ENCODE measurements at regions not wholly inside any gene's neighbourhood (a gene's known extent, or its start where the extent isn't known, plus 50 kb on each side); places are given as distances from the start of the nearest gene placed in this dataset.

- no peak overlapping the region for H3K4me3 ChIP-seq (ENCODE audit: low read length)
- no peak for TF ChIP-seq CTCF (conservative IDR thresholded peaks at IDR 0.05; ENCODE audit: low read depth, low read length)
- no peak for DNase-seq (ENCODE audit: low read depth)
These were observed 176.5 kb upstream of the SLC24A2 start for GRCh38 chr9:19965336-19965735.

GRCh38 chr9:19947996-19948395 lies 159.2 kb upstream of the SLC24A2 start:
- TF ChIP-seq CTCF (conservative IDR thresholded peaks at IDR 0.05; ENCODE audit: low read depth, low read length) = no peak
- H3K4me3 ChIP-seq (ENCODE audit: low read length) = no peak overlapping the region
- DNase-seq (ENCODE audit: low read depth) = no peak

- peak; percentile 72 for TF ChIP-seq CTCF (conservative IDR thresholded peaks at IDR 0.05; ENCODE audit: low read depth, low read length)
- no peak overlapping the region for H3K4me3 ChIP-seq (ENCODE audit: low read length)
- no peak for DNase-seq (ENCODE audit: low read depth)
These were observed 157.7 kb upstream of the SLC24A2 start for GRCh38 chr9:19946441-19947109.

GRCh38 chr9:19941874-19942273 lies 153.0 kb upstream of the SLC24A2 start:
- no peak for TF ChIP-seq CTCF (conservative IDR thresholded peaks at IDR 0.05; ENCODE audit: low read depth, low read length)

GRCh38 chr9:19940811-19941535 lies 152.1 kb upstream of the SLC24A2 start:
- TF ChIP-seq CTCF (conservative IDR thresholded peaks at IDR 0.05; ENCODE audit: low read depth, low read length) = no peak
- no peak for DNase-seq (ENCODE audit: low read depth)
- H3K4me3 ChIP-seq (ENCODE audit: low read length) = no peak overlapping the region

More at GRCh38 chr9:19941874-19942273, 153.0 kb upstream of the SLC24A2 start:
- no peak overlapping the region for H3K4me3 ChIP-seq (ENCODE audit: low read length)
- no peak for DNase-seq (ENCODE audit: low read depth)

- DNase-seq (ENCODE audit: low read depth) = no peak
These were observed 151.0 kb upstream of the SLC24A2 start for GRCh38 chr9:19939734-19940278.

More at GRCh38 chr9:19939734-19940278, 151.0 kb upstream of the SLC24A2 start:
- TF ChIP-seq CTCF (conservative IDR thresholded peaks at IDR 0.05; ENCODE audit: low read depth, low read length) = no peak
- no peak overlapping the region for H3K4me3 ChIP-seq (ENCODE audit: low read length)

All from retinal pigment epithelial cell (primary cell).